ENCODE measurements at regions not wholly inside any gene's neighbourhood (a gene's known extent, or its start where the extent isn't known, plus 50 kb on each side); places are given as distances from the start of the nearest gene placed in this dataset.
"Not testable (repeated sequence)": the region's sequence is repeated elsewhere in the genome, so short reads cannot be mapped to it uniquely, and the experiment has no call there.

GRCh38 chr6:112513175-112513574, 166.0 kb downstream of the RFPL4B start:
- no peak for DNase-seq (ENCODE audit: low spot score)

- no peak for DNase-seq (ENCODE audit: low spot score)
Observed at GRCh38 chr6:112522587-112522986, 175.5 kb downstream of the RFPL4B start.

GRCh38 chr6:112524071-112524470, 176.9 kb downstream of the RFPL4B start:
- no peak for DNase-seq (ENCODE audit: low spot score)

- DNase-seq (ENCODE audit: low spot score), result no peak
Observed at GRCh38 chr6:112525749-112526148, 178.6 kb downstream of the RFPL4B start.

- DNase-seq (ENCODE audit: low spot score), result no peak
Observed at GRCh38 chr6:112526594-112526993, 179.5 kb downstream of the RFPL4B start.

- not testable (repeated sequence) for DNase-seq (ENCODE audit: low spot score)
Observed at GRCh38 chr6:112528306-112528705, 181.2 kb downstream of the RFPL4B start.

- DNase-seq (ENCODE audit: low spot score), result no peak
Observed at GRCh38 chr6:112535816-112536215, 188.7 kb downstream of the RFPL4B start.

GRCh38 chr6:112539355-112539754, 192.2 kb downstream of the RFPL4B start:
- DNase-seq (ENCODE audit: low spot score), result no peak

- not testable (repeated sequence) for DNase-seq (ENCODE audit: low spot score)
Observed at GRCh38 chr6:112541847-112542246, 194.7 kb downstream of the RFPL4B start.

- not testable (repeated sequence) for DNase-seq (ENCODE audit: low spot score)
Observed at GRCh38 chr6:112547321-112548085, 200.4 kb downstream of the RFPL4B start.

- no peak for DNase-seq (ENCODE audit: low spot score)
Observed at GRCh38 chr6:112549749-112550148, 202.6 kb downstream of the RFPL4B start.

- no peak for DNase-seq (ENCODE audit: low spot score)
Observed at GRCh38 chr6:112557435-112557834, 210.3 kb downstream of the RFPL4B start.

- no peak for DNase-seq (ENCODE audit: low spot score)
Observed at GRCh38 chr6:112557961-112558360, 210.8 kb downstream of the RFPL4B start.

GRCh38 chr6:112560651-112561050, 213.5 kb downstream of the RFPL4B start:
- no peak for DNase-seq (ENCODE audit: low spot score)

GRCh38 chr6:112562301-112563231, 215.4 kb downstream of the RFPL4B start:
- no peak for DNase-seq (ENCODE audit: low spot score)

- DNase-seq (ENCODE audit: low spot score), result no peak
Observed at GRCh38 chr6:112563368-112563767, 216.2 kb downstream of the RFPL4B start.

- DNase-seq (ENCODE audit: low spot score), result no peak
Observed at GRCh38 chr6:112568066-112568465, 220.9 kb downstream of the RFPL4B start.

- no peak for DNase-seq (ENCODE audit: low spot score)
Observed at GRCh38 chr6:112571488-112572270, 224.5 kb downstream of the RFPL4B start.

- DNase-seq (ENCODE audit: low spot score), result no peak
Observed at GRCh38 chr6:112574190-112574589, 227.1 kb downstream of the RFPL4B start.

GRCh38 chr6:112575309-112575834, 228.2 kb downstream of the RFPL4B start:
- DNase-seq (ENCODE audit: low spot score), result no peak

- DNase-seq (ENCODE audit: low spot score), result no peak
Observed at GRCh38 chr6:112576423-112576822, 229.3 kb downstream of the RFPL4B start.

- DNase-seq (ENCODE audit: low spot score), result no peak
Observed at GRCh38 chr6:112579601-112580000, 232.5 kb downstream of the RFPL4B start.
